ENCODE measurements at regions not wholly inside any gene's neighbourhood (a gene's known extent, or its start where the extent isn't known, plus 50 kb on each side); places are given as distances from the start of the nearest gene placed in this dataset.

GRCh38 chr11:110766316-110766715 lies 54.1 kb upstream of the ARHGAP20 start:
- TF ChIP-seq CTCF (IDR thresholded peaks at IDR 0.05): no peak
- TF ChIP-seq POLR2A (IDR thresholded peaks at IDR 0.05): no peak
- TF ChIP-seq POLR2AphosphoS5 (IDR thresholded peaks at IDR 0.05): no peak

Data from suprapubic skin (tissue), 4 donors.